ENCODE measurements at regions not wholly inside any gene's neighbourhood (a gene's known extent, or its start where the extent isn't known, plus 50 kb on each side); places are given as distances from the start of the nearest gene placed in this dataset.

DNA sequence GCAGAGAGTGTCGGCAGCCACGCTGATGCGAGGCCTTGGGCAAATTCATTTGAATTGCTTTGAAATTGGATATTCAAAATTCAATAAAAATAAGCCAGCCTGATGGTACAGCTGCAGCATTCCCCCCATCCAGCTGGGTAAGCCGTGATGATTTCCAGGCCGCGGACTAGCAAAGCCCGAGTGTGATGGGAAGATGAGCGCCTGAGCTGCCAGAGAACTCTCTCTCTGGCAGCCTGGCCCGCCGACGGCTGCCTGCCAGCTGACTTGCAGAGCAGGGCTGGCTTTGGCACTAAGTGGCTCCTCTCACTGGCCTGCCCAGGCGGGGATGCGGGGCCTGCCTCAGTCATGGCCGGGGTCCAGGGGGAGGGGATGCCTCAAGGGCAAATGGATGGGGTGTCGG, 268.3 kb upstream of the WWC1 start:
- Histone ChIP-seq H4K20me1 (ENCODE audit: insufficient read depth) (no peaks in the 10 kb centered on the region), H3K27ac (ENCODE audit: low read length) (no peak overlapping the region), H3K27me3 (ENCODE audit: insufficient read depth, low read depth, low read length) (no peaks in the 10 kb centered on the region), H3K4me2 (ENCODE audit: low read length) (no peak overlapping the region), H2AFZ (ENCODE audit: low read depth, low read length) (no peak overlapping the region), H3K9ac (ENCODE audit: low read length) (no peak overlapping the region), H3K9me3 (ENCODE audit: low read length) (no peaks in the 10 kb centered on the region), H3K36me3 (ENCODE audit: insufficient read depth, low read length) (no peaks in the 10 kb centered on the region), H3K9me2 (ENCODE audit: insufficient read depth, low read length) (no peaks in the 10 kb centered on the region), H3K79me2 (replicated peaks; ENCODE audit: insufficient read depth, low read length) (no peaks in the 10 kb centered on the region), H3K4me3 (ENCODE audit: low read length) (no peak overlapping the region), H3F3A (ENCODE audit: insufficient read depth, low read length, poor library complexity, severe bottlenecking) (no peaks in the 10 kb centered on the region)
- TF ChIP-seq POLR2AphosphoS5 (IDR thresholded peaks at IDR 0.05) (no peak), TAF1 (IDR thresholded peaks at IDR 0.05; ENCODE audit: low read depth) (no peak), MXI1 (conservative IDR thresholded peaks at IDR 0.05; ENCODE audit: poor library complexity, severe bottlenecking) (no peak), CTCF (IDR thresholded peaks at IDR 0.05; ENCODE audit: poor library complexity, severe bottlenecking) (no peak), EP300 (conservative IDR thresholded peaks at IDR 0.05; ENCODE audit: poor library complexity, severe bottlenecking) (no peak), RAD21 (conservative IDR thresholded peaks at IDR 0.05) (no peak)

GRCh38 chr5:168024306-168024705, 267.1 kb upstream of the WWC1 start:
- Histone ChIP-seq H4K20me1 (ENCODE audit: insufficient read depth) (no peaks in the 10 kb centered on the region), H3K9me2 (ENCODE audit: insufficient read depth, low read length) (no peaks in the 10 kb centered on the region), H3F3A (ENCODE audit: insufficient read depth, low read length, poor library complexity, severe bottlenecking) (no peaks in the 10 kb centered on the region), H3K4me2 (ENCODE audit: low read length) (no peak overlapping the region), H3K9me3 (ENCODE audit: low read length) (no peaks in the 10 kb centered on the region), H3K27me3 (ENCODE audit: insufficient read depth, low read depth, low read length) (no peaks in the 10 kb centered on the region), H2AFZ (ENCODE audit: low read depth, low read length) (no peak overlapping the region), H3K79me2 (replicated peaks; ENCODE audit: insufficient read depth, low read length) (no peaks in the 10 kb centered on the region), H3K9ac (ENCODE audit: low read length) (no peak overlapping the region), H3K27ac (ENCODE audit: low read length) (no peak overlapping the region), H3K4me3 (ENCODE audit: low read length) (no peak overlapping the region), H3K36me3 (ENCODE audit: insufficient read depth, low read length) (no peaks in the 10 kb centered on the region)
- TF ChIP-seq SMC3 (conservative IDR thresholded peaks at IDR 0.05; ENCODE audit: poor library complexity): no peak
- no peak for TF ChIP-seq TAF1 (IDR thresholded peaks at IDR 0.05; ENCODE audit: low read depth)
- no peak for TF ChIP-seq POLR2AphosphoS5 (IDR thresholded peaks at IDR 0.05)
- TF ChIP-seq EP300 (conservative IDR thresholded peaks at IDR 0.05; ENCODE audit: poor library complexity, severe bottlenecking): no peak
- TF ChIP-seq REST (IDR thresholded peaks at IDR 0.05; ENCODE audit: borderline replicate concordance): no peak
- TF ChIP-seq CTCF (IDR thresholded peaks at IDR 0.05; ENCODE audit: poor library complexity, severe bottlenecking): no peak
- TF ChIP-seq MXI1 (conservative IDR thresholded peaks at IDR 0.05; ENCODE audit: poor library complexity, severe bottlenecking): no peak
- no peak for TF ChIP-seq EZH2 (IDR thresholded peaks at IDR 0.05; ENCODE audit: borderline replicate concordance, insufficient read depth, low read length, poor library complexity, severe bottlenecking)
- no peak for TF ChIP-seq RAD21 (conservative IDR thresholded peaks at IDR 0.05)
